ENCODE measurements at regions not wholly inside any gene's neighbourhood (a gene's known extent, or its start where the extent isn't known, plus 50 kb on each side); places are given as distances from the start of the nearest gene placed in this dataset.

DNA sequence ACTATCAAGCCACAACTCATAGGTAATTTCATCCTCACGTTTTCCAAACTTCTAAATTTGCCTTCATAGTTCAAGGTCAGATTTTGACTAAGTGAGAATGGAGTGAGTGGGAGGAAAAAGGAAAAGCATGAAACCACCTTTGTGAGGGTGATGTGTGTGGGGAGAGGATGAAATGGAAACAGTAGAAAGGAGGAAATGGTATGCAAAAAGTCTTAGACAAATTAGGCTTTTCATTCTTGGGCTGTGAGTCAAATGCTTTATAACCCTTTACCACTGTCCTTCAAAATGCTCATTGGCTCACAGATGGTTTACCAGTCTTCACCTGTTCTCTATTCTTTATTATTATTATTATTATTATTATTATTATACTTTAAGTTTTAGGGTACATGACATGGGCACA is 127.2 kb downstream of the RAP2A start:
- intact Hi-C loops (cut with DNase I), result loop anchor here in 3 of 10 donors (10.0 kb wide), 3 partner anchors 116 to 196 kb away; partner anchors contain the start of gene RAP2A (in 1 of the 3)
- Histone ChIP-seq H3K4me3 (no peak overlapping the region), H3K27ac (no peak overlapping the region), H3K9me3 (no peaks in the 10 kb centered on the region), H3K27me3 (peaks cover 0 to 6% (median 0%) of the 10 kb centered on the region in 9 donors), H3K4me1 (no peaks in the 10 kb centered on the region), H3K36me3 (no peaks in the 10 kb centered on the region)
- TF ChIP-seq POLR2A (IDR thresholded peaks at IDR 0.05) (no peak), CTCF (IDR thresholded peaks at IDR 0.05) (no peak)
- 46 to 63% (median 53%) methylated on average over 1 of the region's 1 CpG for WGBS, 4 donors
- no peak for ATAC-seq
- no peak for DNase-seq

DNA sequence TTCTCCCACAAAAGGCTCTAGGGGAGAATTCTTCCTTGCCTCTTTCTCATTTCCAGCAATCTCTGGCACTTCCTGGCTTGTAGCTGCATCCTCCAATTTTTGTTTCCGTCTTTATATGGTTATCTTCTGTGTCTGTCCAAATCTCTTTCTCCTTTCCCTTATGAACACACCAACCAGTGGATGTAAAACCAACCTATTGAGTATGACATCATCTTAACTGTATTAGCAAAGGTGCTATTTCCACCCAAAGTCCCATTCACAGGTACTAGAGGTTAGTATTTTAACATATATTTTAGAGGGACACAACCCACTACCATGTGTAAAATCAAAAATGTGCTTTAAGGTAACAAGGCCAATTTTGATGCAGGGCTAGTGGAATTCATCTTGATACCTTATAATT is 129.0 kb downstream of the RAP2A start:
- TF ChIP-seq CTCF (IDR thresholded peaks at IDR 0.05) (no peak), POLR2A (IDR thresholded peaks at IDR 0.05) (no peak)
- Histone ChIP-seq H3K27ac (no peak overlapping the region), H3K4me1 (peaks cover 0 to 3% (median 0%) of the 10 kb centered on the region in 12 donors), H3K9me3 (no peaks in the 10 kb centered on the region), H3K27me3 (peaks cover 0 to 6% (median 0%) of the 10 kb centered on the region in 9 donors), H3K4me3 (no peak overlapping the region), H3K36me3 (no peaks in the 10 kb centered on the region)
- intact Hi-C loops (cut with DNase I), result loop anchor here in 3 of 10 donors (10.0 kb wide), 3 partner anchors 118 to 198 kb away; partner anchors contain the start of gene RAP2A (in 1 of the 3)
- no peak for ATAC-seq
- 76 to 92% (median 82%) methylated on average over 1 of the region's 1 CpG for WGBS, 4 donors
- DNase-seq, result no peak

GRCh38 chr13:97564956-97565355 is 131.0 kb downstream of the RAP2A start:
- no peak for TF ChIP-seq POLR2A (IDR thresholded peaks at IDR 0.05)
- TF ChIP-seq CTCF (IDR thresholded peaks at IDR 0.05), result no peak
- Histone ChIP-seq H3K9me3 (no peaks in the 10 kb centered on the region), H3K36me3 (no peaks in the 10 kb centered on the region), H3K27me3 (peaks cover 0 to 6% (median 0%) of the 10 kb centered on the region in 9 donors), H3K4me1 (peaks cover 0 to 11% (median 3%) of the 10 kb centered on the region in 12 donors), H3K27ac (no peak overlapping the region), H3K4me3 (no peak overlapping the region)
- DNase-seq (no peak), ATAC-seq (no peak)
- intact Hi-C loops (cut with DNase I), result loop anchor here in 3 of 10 donors (10.0 kb wide), 3 partner anchors 120 to 200 kb away; partner anchors contain the start of gene RAP2A (in 1 of the 3)
- 60 to 82% (median 66%) methylated on average over 5 of the region's 5 CpGs for WGBS, 4 donors

- intact Hi-C loops (cut with DNase I), result loop anchor here in 3 of 10 donors (10.0 kb wide), 3 partner anchors 121 to 201 kb away; partner anchors contain the start of gene RAP2A (in 1 of the 3)
Measured at GRCh38 chr13:97565906-97566305, 131.9 kb downstream of the RAP2A start.

More at GRCh38 chr13:97565906-97566305, 131.9 kb downstream of the RAP2A start:
- Histone ChIP-seq H3K36me3 (no peaks in the 10 kb centered on the region), H3K4me3 (no peak overlapping the region), H3K9me3 (no peaks in the 10 kb centered on the region), H3K27me3 (peaks cover 0 to 6% (median 0%) of the 10 kb centered on the region in 9 donors), H3K27ac (no peak overlapping the region), H3K4me1 (peaks cover 0 to 11% (median 4%) of the 10 kb centered on the region in 12 donors)
- DNase-seq (no peak), ATAC-seq (no peak)
- WGBS, 4 donors, result 84 to 93% (median 85%) methylated on average over 3 of the region's 3 CpGs
- no peak for TF ChIP-seq POLR2A (IDR thresholded peaks at IDR 0.05)
- TF ChIP-seq CTCF (IDR thresholded peaks at IDR 0.05), result no peak
